HepG2 (cell line): ENCODE measurements at regions not wholly inside any gene's neighbourhood (a gene's known extent, or its start where the extent isn't known, plus 50 kb on each side); places are given as distances from the start of the nearest gene placed in this dataset.

Experiments
- ATAC-seq: fragments of 200-7000 bp; cut with Tn5 transposase; 3 replicates; pipeline ENCODE4 v1.9.1; 2020; ENCODE audit warnings: mild to moderate bottlenecking, moderate library complexity
- BruUV-seq: library from RNA; stranded (reverse); fragments of 400-500 nt; replicated peaks from 2 replicates; lab custom pipeline; 2021; lab: Mats Ljungman, UMichigan
- CTCF ChIA-PET: fragments of 300-600 bp; formaldehyde crosslinking; extraction: SDS; loops from one replicate; lab custom pipeline; 2021; ENCODE audit warnings: low total read pairs, inconsistent platforms, low intra/inter-chr PET ratio; lab: Yijun Ruan, JAX
- POLR2A ChIA-PET: fragments of 350-600 bp; sonication (Branson Sonifier 250); formaldehyde crosslinking; loops from one replicate; lab custom pipeline; 2020; ENCODE audit warnings: antibody characterized with exemption, inconsistent platforms; lab: Yijun Ruan, JAX
- DNase-seq: peaks from one replicate; pipeline ENCODE4 v3.0.0-alpha.2; 2015; ENCODE audit warnings: low spot score
- FAIRE-seq: peaks from 3 replicates; lab custom pipeline; 2011; peaks lifted over from hg19 to GRCh38; lab: Jason Lieb, UNC
- H2AFZ ChIP-seq: one replicate; pipeline ENCODE4 v1.6.1; 2011; ENCODE audit warnings: low read length, inconsistent platforms
- H3K27ac ChIP-seq: fragments of 300-600 bp; 3 replicates; pipeline ENCODE4 v1.8.0; 2011; ENCODE audit warnings: mixed run types, mild to moderate bottlenecking, mixed read lengths, low read length, inconsistent platforms; ENCODE audit not compliant: insufficient read depth; ENCODE audit errors: extremely low read length
- H3K27me3 ChIP-seq, 2 experiments: fragments of 200-600 bp in 1 of 2; 2 replicates in 1 of 2; 3 replicates in 1 of 2; pipeline versions ENCODE4 v1.6.0 to v1.8.0; 2011; ENCODE audit warnings: low read length in 2 of 2, mild to moderate bottlenecking in 2 of 2, moderate library complexity in 2 of 2, inconsistent platforms in 1 of 2; ENCODE audit not compliant: insufficient read depth in 2 of 2, control insufficient read depth in 1 of 2
- H3K36me3 ChIP-seq, 2 experiments: fragments of 200-600 bp in 1 of 2; replicated peaks in 1 of 2; 2 replicates in 1 of 2; 3 replicates in 1 of 2; pipeline versions ENCODE4 v1.5.1 to v1.8.0; 2011; ENCODE audit warnings: low read length in 2 of 2, inconsistent platforms in 1 of 2; ENCODE audit not compliant: insufficient read depth in 2 of 2, control insufficient read depth in 1 of 2
- H3K4me1 ChIP-seq: 2 replicates; pipeline ENCODE4 v1.5.1; 2012; ENCODE audit warnings: low read length, inconsistent platforms; ENCODE audit not compliant: insufficient read depth
- H3K4me2 ChIP-seq: 2 replicates; pipeline ENCODE4 v1.6.0; 2011; ENCODE audit warnings: low read depth, low read length, inconsistent platforms
- H3K4me3 ChIP-seq, 3 experiments: fragments of 200-600 bp in 1 of 3; sonication (generic), shearing (Covaris generic) in 1 of 3; replicated peaks in 1 of 3; 2 replicates each; pipeline ENCODE4 v1.5.1; 2011 to 2016; ENCODE audit warnings: low read length in 3 of 3, inconsistent platforms in 2 of 3, low read depth in 2 of 3, mild to moderate bottlenecking in 2 of 3, control low read depth in 1 of 3, mixed read lengths in 1 of 3; ENCODE audit not compliant: insufficient read depth in 1 of 3
- H3K79me2 ChIP-seq: one replicate; pipeline ENCODE4 v1.6.1; 2011; ENCODE audit warnings: low read length, inconsistent platforms; ENCODE audit not compliant: insufficient read depth
- H3K9ac ChIP-seq: 2 replicates; pipeline ENCODE4 v1.6.0; 2011; ENCODE audit warnings: mild to moderate bottlenecking, low read depth, low read length, inconsistent platforms; ENCODE audit not compliant: insufficient read depth
- H3K9me3 ChIP-seq: 2 replicates; pipeline ENCODE4 v1.5.1; 2012; ENCODE audit warnings: mild to moderate bottlenecking, low read length
- H4K20me1 ChIP-seq: 2 replicates; pipeline ENCODE4 v1.6.0; 2011; ENCODE audit warnings: inconsistent platforms, mild to moderate bottlenecking, low read length, moderate library complexity; ENCODE audit not compliant: insufficient read depth
- ATAD3A ChIP-seq: sonication (generic); formaldehyde crosslinking; IDR thresholded peaks from 2 replicates; pipeline ENCODE4 v1.4.0; 2020; ENCODE audit warnings: missing genetic modification reagents
- MIXL1 ChIP-seq: IDR thresholded peaks from 2 replicates; pipeline ENCODE4 v1.6.1; 2016
- NFE2L1 ChIP-seq: sonication (generic); formaldehyde crosslinking; IDR thresholded peaks from 2 replicates; pipeline ENCODE4 v1.4.0; 2020; ENCODE audit warnings: missing genetic modification reagents, mild to moderate bottlenecking, borderline replicate concordance
- NFKB2 ChIP-seq: sonication (generic); formaldehyde crosslinking; IDR thresholded peaks from 2 replicates; pipeline ENCODE4 v1.4.0; 2020; ENCODE audit warnings: missing genetic modification reagents, borderline replicate concordance
- REPIN1 ChIP-seq: sonication (generic); formaldehyde crosslinking; IDR thresholded peaks from 2 replicates; pipeline ENCODE4 v1.8.0; 2022; ENCODE audit warnings: missing genetic modification reagents, low read depth, mild to moderate bottlenecking, borderline replicate concordance
- STAT5B ChIP-seq: sonication (generic); formaldehyde crosslinking; IDR thresholded peaks from 2 replicates; pipeline ENCODE4 v1.4.0; 2020; ENCODE audit warnings: missing genetic modification reagents
- ZMAT3 ChIP-seq: sonication (generic); formaldehyde crosslinking; conservative IDR thresholded peaks from 2 replicates; pipeline ENCODE4 v1.7.0; 2021; ENCODE audit warnings: missing genetic modification reagents
- ZNF12 ChIP-seq: sonication (generic); formaldehyde crosslinking; IDR thresholded peaks from 2 replicates; pipeline ENCODE4 v1.5.0; 2020; ENCODE audit warnings: missing genetic modification reagents
- WGBS: methylation state at CpG from one replicate; pipeline ENCODE4 v1.1.6; 2017; ENCODE audit warnings: low lambda C conversion rate; 5-methylcytosine and 5-hydroxymethylcytosine counted together
- in situ Hi-C: cut with HindIII; loops from 2 replicates; pipeline ENCODE4 v1.10.0; 2017; ENCODE audit warnings: low pct_unique_long_range_greater_than_20kb; ENCODE audit not compliant: extremely low pct_ligation_motif_present
- intact Hi-C: fragments of 100-400 bp; cut with micrococcal nuclease; formaldehyde crosslinking; loops from one replicate; pipeline ENCODE4 v1.10.0; 2022; ENCODE audit not compliant: unreplicated experiment
- TF ChIP-seq, protein P1 (sequence below): sonication (generic); formaldehyde crosslinking; IDR thresholded peaks from 2 replicates; pipeline ENCODE4 v1.5.1; 2020; ENCODE audit warnings: mild to moderate bottlenecking, moderate library complexity, missing genetic modification reagents
- TF ChIP-seq, protein P2 (sequence below): sonication (generic); formaldehyde crosslinking; IDR thresholded peaks from 2 replicates; pipeline ENCODE4 v1.5.0; 2020; ENCODE audit warnings: mild to moderate bottlenecking, missing genetic modification reagents, borderline replicate concordance

DNA sequence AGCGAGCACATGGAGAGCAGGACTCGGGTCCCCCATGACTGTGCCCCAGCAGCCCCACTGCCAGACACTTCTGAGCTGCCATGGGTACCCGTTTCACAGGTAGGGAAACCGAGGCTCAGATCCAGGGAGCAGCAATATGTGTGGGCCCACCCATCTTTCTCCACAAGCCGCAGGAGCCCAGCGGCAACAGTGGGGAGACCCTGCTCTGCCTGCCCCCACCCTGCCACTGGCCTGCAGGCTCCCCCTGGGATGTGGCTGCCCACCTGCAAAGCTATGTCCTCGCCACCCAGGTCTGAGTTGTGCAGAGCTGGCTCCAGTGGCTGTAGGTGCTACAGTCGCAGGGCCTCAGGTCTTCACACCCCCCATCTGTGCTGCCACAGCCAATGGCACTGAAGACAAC, 50.6 kb upstream of the C1QTNF9B start:
- in situ Hi-C loops: no loop called here
- no TSS peak for BruUV-seq
- Histone ChIP-seq H4K20me1 (no peaks in the 10 kb centered on the region), H3K4me3 (no peak overlapping the region), H2AFZ (no peak overlapping the region), H3K9me3 (no peaks in the 10 kb centered on the region), H3K9ac (no peak overlapping the region)
- WGBS: no CpG with 5 or more reads among the region's 8 CpGs
- no peak for FAIRE-seq
- ATAC-seq: no peak
- TF ChIP-seq MIXL1 (CRISPR knock-in tag): no peak
- no peak for TF ChIP-seq NFE2L1
- no peak for TF ChIP-seq ZMAT3
- TF ChIP-seq, protein P1, sequence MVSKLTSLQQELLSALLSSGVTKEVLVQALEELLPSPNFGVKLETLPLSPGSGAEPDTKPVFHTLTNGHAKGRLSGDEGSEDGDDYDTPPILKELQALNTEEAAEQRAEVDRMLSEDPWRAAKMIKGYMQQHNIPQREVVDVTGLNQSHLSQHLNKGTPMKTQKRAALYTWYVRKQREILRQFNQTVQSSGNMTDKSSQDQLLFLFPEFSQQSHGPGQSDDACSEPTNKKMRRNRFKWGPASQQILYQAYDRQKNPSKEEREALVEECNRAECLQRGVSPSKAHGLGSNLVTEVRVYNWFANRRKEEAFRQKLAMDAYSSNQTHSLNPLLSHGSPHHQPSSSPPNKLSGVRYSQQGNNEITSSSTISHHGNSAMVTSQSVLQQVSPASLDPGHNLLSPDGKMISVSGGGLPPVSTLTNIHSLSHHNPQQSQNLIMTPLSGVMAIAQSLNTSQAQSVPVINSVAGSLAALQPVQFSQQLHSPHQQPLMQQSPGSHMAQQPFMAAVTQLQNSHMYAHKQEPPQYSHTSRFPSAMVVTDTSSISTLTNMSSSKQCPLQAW (CRISPR knock-in tag): no peak
- TF ChIP-seq ZNF12 (CRISPR knock-in tag): no peak
- no peak for TF ChIP-seq STAT5B (CRISPR knock-in tag)
- TF ChIP-seq, protein P2, sequence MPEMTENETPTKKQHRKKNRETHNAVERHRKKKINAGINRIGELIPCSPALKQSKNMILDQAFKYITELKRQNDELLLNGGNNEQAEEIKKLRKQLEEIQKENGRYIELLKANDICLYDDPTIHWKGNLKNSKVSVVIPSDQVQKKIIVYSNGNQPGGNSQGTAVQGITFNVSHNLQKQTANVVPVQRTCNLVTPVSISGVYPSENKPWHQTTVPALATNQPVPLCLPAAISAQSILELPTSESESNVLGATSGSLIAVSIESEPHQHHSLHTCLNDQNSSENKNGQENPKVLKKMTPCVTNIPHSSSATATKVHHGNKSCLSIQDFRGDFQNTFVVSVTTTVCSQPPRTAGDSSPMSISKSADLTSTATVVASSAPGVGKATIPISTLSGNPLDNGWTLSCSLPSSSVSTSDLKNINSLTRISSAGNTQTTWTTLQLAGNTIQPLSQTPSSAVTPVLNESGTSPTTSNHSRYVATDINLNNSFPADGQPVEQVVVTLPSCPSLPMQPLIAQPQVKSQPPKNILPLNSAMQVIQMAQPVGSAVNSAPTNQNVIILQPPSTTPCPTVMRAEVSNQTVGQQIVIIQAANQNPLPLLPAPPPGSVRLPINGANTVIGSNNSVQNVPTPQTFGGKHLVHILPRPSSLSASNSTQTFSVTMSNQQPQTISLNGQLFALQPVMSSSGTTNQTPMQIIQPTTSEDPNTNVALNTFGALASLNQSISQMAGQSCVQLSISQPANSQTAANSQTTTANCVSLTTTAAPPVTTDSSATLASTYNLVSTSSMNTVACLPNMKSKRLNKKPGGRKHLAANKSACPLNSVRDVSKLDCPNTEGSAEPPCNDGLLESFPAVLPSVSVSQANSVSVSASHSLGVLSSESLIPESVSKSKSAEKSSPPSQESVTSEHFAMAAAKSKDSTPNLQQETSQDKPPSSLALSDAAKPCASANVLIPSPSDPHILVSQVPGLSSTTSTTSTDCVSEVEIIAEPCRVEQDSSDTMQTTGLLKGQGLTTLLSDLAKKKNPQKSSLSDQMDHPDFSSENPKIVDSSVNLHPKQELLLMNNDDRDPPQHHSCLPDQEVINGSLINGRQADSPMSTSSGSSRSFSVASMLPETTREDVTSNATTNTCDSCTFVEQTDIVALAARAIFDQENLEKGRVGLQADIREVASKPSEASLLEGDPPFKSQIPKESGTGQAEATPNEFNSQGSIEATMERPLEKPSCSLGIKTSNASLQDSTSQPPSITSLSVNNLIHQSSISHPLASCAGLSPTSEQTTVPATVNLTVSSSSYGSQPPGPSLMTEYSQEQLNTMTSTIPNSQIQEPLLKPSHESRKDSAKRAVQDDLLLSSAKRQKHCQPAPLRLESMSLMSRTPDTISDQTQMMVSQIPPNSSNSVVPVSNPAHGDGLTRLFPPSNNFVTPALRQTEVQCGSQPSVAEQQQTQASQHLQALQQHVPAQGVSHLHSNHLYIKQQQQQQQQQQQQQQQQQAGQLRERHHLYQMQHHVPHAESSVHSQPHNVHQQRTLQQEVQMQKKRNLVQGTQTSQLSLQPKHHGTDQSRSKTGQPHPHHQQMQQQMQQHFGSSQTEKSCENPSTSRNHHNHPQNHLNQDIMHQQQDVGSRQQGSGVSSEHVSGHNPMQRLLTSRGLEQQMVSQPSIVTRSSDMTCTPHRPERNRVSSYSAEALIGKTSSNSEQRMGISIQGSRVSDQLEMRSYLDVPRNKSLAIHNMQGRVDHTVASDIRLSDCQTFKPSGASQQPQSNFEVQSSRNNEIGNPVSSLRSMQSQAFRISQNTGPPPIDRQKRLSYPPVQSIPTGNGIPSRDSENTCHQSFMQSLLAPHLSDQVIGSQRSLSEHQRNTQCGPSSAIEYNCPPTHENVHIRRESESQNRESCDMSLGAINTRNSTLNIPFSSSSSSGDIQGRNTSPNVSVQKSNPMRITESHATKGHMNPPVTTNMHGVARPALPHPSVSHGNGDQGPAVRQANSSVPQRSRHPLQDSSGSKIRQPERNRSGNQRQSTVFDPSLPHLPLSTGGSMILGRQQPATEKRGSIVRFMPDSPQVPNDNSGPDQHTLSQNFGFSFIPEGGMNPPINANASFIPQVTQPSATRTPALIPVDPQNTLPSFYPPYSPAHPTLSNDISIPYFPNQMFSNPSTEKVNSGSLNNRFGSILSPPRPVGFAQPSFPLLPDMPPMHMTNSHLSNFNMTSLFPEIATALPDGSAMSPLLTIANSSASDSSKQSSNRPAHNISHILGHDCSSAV (CRISPR knock-in tag): no peak
- no peak for TF ChIP-seq NFKB2 (CRISPR knock-in tag)
- TF ChIP-seq REPIN1 (CRISPR knock-in tag): no peak
- no peak for TF ChIP-seq ATAD3A (CRISPR knock-in tag)
- TF ChIP-seq, all 625 proteins: peak for 0
- H3K4me2 ChIP-seq: no peak overlapping the region
- no peak overlapping the region for H3K27ac ChIP-seq
- no peak for DNase-seq
- ChIA-PET CTCF (no interaction called here), POLR2A (no interaction called here)
- H3K4me1 ChIP-seq: no peaks in the 10 kb centered on the region
- H3K36me3 ChIP-seq: no peaks in the 10 kb centered on the region
- no peaks in the 10 kb centered on the region for H3K79me2 ChIP-seq
- intact Hi-C loops: no loop called here
- peaks cover 2 to 4% of the 10 kb centered on the region in 2 experiments; a peak in 2 of 5 replicates for H3K27me3 ChIP-seq
